LHCN-M2 (cell line): ENCODE measurements at regions not wholly inside any gene's neighbourhood (a gene's known extent, or its start where the extent isn't known, plus 50 kb on each side); places are given as distances from the start of the nearest gene placed in this dataset.

Source experiments
- DNase-seq: peaks from one replicate; pipeline ENCODE4 v3.0.0-alpha.2; 2012; ENCODE audit warnings: low read depth

DNA sequence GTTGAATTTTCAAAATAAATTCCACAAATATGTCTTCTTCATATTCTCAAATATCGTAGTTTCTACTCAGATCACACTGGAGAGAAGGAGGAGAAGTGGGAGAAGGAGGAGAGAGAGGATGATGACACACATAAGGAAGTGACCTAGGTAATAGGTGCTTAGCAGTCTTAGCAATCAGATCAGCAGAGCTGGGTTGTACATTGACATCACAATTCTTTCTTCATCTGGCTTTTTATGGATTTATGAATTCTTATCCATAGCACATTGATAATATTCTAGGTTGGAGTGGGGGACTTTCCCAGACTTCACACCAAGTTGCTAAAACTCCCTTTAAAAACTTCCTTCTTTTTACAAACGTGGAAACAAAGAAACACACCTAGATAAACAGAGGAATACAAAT lies 86.9 kb downstream of the FGF9 start:
- DNase-seq: no peak

DNA sequence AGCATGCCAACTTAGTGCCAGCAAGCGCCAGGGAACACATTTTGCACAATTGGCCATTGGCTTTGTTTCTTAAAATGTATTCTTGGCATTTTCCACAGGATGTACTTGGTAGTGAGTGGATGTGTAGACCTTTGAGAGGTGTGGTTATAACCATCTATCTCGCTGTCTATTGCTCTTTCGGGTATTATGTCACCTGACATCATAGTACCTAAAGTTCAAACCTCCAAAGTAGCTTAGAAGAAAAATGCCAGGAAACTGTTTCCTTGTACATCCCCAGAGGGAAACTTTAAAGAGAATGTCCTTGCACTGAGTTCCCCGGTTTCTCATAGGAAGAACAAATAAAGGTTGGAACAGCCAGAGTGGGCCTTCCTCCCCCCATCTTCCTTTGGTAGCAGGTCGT lies 87.6 kb downstream of the FGF9 start:
- DNase-seq: no peak

DNA sequence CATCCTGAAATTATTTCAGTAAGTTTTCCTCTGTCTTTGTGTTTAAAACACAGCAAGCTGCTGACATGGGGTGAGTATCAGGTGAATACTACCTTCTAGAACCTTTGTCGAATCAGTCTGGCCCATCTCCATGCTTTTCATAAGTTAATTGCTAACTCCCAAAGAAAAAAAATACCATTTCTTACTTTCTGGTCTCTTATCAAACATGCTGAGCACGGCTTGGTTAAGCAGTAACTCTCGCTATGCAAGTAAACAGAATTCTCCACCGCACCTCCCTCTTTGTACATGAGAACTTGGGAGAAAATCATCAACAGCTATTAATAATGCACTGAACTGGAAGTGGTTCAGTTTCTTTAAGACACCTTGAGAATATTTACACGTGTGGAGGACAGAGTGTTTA lies 88.6 kb downstream of the FGF9 start:
- no peak for DNase-seq

DNA sequence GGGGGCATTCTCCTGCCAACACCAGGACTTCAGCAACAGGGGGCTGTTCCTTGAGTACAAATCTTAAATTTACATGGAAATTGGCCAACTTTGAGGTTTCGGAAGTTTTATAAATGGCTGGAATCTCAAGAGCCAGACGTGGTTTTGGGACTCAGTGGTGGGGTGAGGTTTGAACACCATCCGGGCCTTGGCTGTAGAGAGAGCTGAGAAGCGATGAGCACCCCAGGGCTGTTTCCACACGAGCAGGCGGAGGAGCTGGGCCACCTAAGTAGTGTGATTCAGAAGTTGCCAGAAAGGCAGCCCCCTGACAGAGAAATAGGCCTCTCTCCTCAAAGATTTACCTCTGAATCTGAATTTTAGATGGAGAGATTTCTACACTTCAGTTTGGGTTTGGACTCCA lies 89.0 kb downstream of the FGF9 start:
- no peak for DNase-seq

DNA sequence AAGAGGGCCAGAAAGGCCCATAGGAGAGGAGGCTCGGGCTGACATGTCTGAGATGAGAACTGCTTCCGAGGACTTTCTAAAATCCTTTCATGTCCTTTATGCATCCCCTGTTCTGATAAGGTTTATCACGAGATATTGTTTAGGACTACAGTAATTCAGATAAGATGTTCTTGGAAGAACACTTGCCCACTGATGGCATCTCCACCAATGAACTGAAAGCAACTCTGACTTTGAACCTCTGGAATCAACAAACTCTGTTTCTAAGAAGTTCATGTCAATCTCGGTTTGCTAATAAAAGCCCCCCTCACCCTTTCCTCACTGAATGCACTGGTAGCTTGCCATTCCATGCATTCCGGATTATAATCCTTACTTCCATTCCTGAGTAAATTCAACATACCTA lies 90.9 kb downstream of the FGF9 start:
- DNase-seq: no peak

DNA sequence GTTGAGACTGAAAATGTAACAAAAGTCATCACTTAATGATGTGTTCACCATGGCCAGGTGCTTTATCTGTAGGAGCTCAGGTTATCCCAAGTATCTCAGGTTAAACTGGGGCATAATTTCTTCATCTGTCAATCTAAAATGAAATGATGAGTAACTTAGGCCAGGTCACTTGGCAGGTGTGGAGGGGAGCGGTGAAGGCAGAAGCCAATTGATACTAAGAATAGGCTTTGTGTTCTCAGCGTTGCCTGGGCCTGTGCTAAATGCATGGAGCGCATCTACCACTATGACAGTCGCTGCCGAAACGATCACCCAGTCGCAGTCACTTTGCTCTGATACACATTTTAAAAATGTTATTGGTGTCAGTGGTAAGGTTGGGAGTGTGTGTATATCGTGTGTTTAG lies 91.6 kb downstream of the FGF9 start:
- no peak for DNase-seq

DNA sequence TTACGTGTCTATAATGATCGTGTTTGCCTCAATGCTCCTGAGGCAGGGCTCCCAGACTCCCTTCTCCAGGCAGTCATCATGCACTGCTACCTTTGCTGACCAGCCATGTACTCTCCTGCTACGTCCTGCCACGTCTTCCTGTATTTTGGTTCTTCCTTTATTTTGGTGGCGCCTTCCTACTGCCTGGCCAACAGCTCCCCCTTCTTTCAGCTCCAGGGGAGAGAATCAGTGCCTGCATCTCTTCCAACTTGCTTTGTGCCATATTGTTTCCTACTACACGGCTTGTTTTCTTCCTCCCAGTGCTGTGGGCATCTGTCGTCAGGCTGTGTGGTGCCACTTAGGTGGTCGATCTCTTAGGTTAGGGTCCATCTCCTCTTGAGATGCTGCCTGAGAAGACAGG lies 96.2 kb downstream of the FGF9 start:
- DNase-seq: no peak

DNA sequence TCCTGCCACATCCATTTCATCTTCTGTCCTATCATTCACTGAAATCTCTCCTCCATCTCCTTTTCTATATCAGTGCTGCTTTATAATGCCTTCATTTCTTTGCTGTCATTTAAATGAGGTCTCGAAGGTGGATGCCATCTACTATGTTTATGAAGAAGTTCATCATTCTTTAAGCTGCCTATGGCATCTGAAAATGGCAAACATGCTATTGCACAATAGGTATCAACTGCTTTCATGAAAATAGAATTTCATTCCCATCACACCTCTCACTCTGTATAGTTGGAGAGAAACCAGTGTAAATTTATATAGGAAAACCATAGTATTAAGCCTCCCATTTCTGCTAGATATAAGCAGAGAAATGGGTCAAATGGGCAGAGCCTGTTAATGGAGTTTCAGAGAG lies 100.2 kb downstream of the FGF9 start:
- DNase-seq: no peak

DNA sequence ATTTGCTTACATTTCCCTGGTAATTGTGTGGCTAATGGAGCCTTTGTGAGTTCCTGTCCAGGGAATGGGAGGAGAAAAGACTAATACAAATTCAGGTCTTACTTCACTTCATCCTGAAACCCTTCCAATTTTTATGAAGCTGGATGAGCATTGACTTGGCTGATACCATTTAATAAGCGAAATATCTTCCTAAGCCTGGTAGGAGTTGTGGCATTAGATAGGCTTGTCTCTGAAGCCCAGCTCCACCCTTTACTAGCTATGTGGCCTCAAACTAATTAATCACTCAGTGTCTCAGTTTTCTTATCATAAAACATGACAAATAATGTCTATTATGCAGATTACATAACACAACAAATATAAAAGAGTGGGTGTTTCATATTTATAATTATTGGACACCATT lies 106.3 kb downstream of the FGF9 start:
- DNase-seq: no peak

DNA sequence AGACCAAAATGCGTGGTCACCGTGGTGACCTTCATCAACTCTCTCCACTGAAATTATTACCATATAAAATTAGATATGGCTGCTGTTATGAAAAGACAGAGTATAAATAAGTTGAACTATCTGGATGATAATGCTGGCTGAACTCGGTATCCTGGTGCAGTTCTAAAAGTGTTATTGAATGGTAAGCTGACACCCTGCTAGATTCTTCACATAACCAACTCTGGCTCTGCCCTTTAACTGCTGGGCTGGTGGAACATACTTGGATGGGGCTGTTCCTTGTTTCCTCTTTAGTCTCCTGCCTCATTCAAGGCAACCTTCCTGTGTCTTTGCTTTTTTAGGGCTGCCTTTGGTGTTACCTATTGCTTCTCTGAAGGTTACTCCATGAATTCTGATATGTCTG lies 106.9 kb downstream of the FGF9 start:
- no peak for DNase-seq

DNA sequence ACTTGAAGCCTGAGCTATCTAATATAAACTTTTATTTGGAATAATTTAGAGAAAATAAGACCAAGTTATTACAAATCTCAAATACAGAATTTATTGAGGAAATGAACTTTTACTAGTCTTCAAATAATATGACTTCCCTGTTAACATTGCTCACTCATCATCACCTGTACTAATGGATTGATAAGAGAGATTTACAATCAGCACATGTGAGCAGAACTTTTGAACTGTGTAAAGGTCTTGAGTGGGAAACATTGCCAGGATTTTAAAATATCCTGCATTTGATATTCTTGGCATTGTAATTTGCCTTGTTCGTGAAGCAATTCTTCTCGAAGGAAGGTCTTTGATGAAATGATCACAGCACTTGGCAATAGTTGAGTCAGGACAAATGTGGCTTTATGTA lies 111.9 kb downstream of the FGF9 start:
- no peak for DNase-seq

DNA sequence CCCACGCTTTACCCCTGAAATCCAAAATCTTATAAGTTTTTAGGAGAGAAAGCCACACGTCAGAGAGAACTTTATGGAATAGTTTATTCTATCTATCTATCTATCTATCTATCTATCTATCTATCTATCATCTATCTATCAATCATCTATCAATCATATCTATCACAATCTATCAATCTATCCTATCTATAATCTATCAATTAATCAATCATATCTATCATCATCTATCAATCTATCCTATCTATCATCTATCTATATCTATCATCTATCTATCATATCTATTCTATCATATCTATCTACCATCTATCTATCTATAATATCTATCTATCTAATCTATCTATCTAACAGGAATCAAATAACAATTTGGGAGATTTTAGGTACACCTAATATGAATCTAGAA lies 115.1 kb downstream of the FGF9 start:
- no peak for DNase-seq

DNA sequence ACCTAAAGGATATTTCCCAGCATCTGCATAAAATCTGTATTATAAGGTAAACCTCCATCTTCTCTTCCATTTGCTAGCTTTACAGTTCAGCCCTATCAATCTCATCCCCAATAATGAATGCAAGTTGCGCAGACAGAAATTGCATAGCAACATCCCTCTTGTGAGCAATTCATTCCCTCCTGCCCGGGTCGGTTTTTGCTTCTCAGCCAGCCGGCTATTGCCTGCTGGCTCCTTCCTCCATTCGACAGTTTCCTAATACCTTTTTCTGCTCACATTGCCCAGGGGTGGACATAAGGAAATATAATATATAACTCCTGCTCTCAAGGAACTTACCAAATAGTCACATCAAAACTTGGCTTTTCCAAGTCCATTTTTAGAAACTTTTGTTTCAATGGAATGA lies 125.2 kb downstream of the FGF9 start:
- DNase-seq: no peak

DNA sequence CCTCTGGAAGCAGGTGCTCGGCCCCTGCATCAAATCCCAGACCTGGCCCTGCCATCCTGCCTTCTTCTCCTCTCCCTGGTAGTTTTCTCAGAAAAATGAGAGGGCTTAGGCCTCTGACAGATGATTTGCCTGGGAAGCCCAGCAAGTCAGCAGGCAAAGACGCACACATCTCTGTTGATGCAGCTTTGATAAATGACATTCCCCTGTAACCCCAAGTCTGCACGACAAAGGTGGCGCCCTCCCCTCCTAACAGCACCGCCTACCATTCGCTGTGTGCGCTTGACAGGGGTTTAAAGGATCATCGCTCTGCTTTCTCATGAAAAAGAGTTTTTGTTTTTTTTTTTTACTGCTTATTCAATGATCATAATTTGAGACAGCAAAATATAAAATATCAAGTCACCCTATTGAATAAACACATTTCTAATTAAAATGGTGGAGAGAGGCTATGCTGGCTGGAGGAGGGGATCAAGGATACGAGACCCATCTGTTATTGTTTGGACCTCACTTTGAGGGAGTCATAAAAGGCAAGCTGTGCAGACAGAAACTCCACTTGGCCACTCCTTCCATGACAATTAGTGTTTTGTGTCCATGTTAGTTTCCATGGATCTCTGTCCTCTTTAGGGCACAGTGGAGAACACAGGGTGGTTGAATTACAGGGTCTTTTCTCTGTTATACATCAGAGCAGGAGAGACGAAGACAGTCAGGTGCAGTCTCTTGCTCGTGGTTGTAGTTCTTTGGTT lies 126.1 kb downstream of the FGF9 start:
- no peak for DNase-seq

DNA sequence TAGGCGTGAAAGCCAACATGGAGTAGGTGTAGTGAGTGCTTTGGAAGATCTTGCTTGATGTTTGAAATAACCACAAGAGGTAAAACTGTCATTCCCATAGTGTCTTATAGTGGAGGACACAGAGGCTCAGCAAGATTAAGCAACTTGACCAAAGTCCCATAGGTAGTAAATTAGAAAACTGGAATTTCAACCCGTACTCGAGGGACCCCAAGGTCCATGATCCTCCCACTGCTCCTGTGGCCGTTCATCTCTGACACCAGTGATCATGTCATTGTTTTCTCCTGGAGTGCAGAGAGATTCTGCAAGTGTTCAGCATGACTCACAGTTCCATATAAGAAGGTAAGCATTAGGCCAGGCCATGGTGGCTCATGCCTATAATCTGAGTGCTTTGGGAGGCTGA lies 126.9 kb downstream of the FGF9 start:
- no peak for DNase-seq

DNA sequence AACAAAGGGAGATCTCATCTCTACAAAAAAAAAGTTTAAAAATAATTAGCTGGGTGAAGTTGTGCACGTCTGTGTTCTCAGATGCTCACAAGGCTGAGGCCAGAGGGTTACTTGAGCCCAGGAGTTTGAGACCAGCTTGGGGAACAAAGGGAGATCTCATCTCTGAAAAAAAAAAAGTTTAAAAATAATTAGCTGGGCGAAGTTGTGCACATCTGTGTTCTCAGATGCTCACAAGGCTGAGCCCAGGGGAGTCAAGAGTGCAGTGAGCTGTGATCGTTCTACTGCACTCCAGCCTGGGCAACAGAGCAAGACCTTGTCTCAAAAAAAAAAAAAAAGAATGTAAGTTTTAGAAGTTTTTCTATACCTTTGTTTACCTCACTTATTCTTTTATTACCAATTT lies 127.3 kb downstream of the FGF9 start:
- DNase-seq: no peak

DNA sequence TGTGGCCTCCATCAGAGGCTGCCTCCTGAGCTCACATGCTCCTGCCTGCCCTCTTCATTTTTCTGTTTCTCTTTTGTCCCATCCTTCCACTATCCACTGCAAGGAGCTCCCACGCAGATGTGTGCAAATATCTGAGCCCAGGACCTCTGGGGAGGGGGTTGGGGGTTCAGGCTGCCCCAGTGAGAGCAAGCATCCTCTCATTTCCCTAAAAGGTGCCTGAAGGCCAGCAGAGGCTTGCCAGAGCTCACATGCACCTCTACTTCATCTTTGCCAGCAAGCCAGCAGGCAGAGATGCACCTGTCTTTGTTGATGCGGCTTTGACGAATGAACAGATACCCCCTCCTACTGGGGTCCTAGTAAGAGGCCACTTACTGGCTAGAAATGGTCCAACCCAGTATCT lies 128.8 kb downstream of the FGF9 start:
- DNase-seq: no peak

DNA sequence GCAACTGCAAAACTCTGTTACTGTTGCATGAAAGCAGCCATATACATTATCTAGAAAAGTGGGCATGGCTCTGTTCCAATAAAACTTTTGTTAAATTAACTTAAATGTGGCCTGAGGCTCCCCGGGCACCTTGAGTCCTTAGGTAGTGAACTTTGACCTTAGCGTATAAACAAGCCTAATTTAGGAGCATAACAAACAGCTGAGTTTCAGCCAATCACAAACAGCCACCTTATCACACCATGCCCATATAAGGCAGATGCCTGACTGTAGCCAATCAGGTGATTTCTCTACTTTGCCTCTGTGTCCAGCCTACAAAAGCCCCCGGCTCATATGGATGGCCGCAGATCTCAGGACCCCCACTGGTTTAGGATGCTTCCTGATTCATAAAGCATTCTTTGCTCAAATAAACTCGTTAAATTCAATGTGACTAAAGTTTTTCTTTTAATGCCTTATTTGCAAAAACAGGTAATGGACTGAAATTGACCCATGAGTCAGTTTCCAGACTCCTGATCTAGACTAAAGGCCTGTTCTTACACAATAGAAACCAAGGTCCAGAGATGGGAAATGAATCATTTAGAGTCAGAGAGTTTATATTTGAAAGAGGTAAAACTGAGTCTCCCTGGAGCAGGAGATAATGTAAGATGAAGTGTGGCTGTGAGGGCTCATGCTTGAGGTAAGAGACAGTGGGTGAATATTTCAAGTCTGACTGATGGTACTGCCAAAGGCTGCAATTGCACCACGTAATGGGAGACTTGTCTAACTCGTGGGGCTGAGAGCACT lies 130.2 kb downstream of the FGF9 start:
- no peak for DNase-seq

DNA sequence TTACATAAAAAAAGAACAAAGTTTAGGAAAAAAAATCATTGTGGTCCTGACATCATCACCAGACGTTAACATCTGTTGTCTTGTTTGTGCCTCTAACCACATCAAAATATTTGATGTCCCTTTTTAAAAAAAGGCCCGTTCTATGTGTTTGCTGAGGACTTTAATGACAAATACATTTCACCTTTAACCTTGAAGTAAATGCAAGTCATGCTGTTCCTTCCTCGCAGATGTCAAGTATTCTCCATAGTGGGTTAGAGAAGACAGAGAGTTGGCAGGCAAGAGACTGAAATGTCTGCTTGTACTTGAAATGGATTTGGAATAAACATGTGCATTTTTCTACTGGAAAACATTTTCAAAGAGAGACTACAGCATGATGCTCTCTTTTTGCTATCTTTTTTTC lies 134.9 kb downstream of the FGF9 start:
- DNase-seq: no peak

DNA sequence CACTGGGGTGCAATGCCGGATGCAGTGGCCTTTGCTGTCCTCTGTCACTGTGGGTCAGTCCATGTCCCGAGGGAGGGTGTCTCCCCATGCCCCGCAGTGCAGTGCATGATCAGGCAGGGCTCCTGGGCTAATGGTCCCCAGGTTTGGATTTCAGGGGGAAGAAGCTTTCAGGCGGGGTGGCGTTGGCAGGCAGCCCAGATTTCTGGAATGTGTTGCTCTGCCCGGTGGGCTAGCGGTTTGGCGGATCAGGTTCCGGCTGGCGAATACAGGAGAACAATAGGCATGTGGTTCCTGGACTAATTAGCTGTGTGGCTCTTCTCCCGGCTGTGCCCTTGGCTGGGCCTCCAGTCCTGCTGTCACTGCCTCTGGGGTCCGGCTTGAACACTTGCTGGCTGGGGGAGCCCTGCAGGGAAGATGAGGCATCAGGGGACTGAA lies 141.3 kb downstream of the FGF9 start:
- no peak for DNase-seq

DNA sequence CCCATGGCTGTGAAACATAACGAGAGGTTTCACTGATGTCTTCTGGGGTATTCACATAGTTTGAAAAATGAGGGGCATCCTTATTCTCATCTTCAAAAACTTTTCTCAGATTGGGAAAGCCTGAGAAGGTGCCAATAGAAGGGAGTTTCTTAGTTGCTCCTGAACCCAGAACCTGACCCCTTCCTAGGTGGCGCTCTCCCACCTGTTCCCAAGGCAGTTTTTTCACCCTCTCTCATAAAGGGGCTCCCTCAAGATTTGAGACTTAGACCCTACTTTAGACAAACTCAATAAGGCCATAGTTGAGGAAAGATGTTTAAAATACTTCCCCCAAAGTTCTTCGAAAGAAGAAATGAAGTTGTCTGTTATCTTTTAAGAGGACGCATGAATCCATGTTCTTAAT lies 142.2 kb downstream of the FGF9 start:
- DNase-seq: no peak

DNA sequence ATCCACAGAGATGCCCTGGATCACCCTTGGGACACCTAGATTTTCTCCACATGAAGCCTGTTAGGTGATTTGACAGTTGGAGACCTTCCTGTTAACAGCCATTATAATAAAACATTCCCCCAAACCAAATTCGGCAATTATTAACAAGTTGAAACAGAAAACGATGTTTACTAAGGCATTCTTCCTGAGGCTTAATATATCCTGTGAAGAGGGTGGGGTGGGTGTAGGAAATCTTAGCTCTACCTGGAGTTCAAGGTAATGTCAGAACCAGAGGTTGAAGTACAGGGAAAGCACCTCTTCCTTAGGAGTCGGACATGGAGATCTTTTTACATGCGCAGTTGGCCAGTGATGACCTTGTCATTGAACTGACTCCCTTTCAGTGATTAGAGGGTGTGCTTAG lies 143.0 kb downstream of the FGF9 start:
- no peak for DNase-seq

DNA sequence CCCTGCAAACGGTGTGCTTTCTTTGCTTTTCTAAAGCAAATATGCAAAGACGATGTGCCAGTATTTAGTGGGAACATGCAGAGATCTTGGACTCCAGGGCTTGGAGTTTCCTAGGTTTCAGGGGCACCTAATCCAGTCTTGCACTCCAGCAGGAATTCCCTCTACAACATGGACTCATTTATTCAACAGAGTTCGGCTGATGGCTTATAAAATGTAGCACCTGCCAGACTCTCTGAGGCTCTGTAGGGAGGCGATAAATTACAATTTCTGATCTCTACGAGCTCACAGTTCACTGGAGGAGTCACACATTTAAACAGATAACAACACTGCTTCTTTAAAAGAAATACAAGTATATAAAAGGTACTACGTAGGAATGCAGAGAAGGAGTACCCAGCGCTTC lies 143.7 kb downstream of the FGF9 start:
- DNase-seq: no peak

DNA sequence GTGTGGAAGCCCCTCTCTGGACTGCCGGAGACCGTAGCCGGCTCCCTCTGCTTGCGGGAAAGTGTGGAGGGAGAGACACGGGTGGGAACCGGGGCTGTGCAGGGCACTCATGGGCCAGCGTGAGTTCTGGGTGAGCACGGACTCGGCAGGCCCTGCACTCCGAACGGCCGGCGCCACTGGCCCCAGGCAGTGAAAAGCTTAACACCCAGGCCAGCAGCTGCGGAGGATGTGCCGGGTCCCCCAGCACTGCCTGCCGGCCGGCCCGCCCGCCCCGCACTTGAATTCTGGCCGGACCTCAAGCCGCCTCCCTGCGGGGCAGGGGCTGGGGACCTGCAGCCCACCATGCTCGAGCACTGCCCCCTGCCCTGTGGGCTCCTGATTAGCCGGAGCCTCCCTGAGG lies 147.0 kb downstream of the FGF9 start:
- DNase-seq: no peak
